ENCODE measurements at regions not wholly inside any gene's neighbourhood (a gene's known extent, or its start where the extent isn't known, plus 50 kb on each side); places are given as distances from the start of the nearest gene placed in this dataset.
"Not testable (repeated sequence)": the region's sequence is repeated elsewhere in the genome, so short reads cannot be mapped to it uniquely, and the experiment has no call there.

DNA sequence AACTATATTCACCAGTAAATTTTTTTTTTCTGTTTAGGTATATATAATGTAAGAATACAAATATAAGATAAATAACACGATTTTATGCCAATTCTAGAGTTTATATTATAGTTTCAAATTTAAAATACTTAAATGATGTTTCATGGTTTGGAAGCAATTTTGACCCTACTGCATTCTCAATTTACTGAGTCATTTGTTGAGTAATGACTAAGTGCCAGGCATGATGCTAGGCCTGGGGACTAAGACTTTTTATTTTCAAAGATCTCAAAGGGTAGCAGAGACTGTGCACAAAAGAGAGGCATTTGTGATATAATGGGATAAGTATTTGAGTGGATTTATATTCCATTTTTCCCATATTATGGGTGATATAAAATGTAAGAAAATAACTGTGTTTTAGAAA, 78.9 kb upstream of the SMIM30 start:
- no peak overlapping the region for H3K4me3 ChIP-seq (ENCODE audit: low read depth, low read length)
- no peaks in the 10 kb centered on the region for H3K36me3 ChIP-seq (ENCODE audit: insufficient read depth)
- no peaks in the 10 kb centered on the region for H3K4me1 ChIP-seq (ENCODE audit: insufficient read depth)
- 43% methylated on average over 1 of the region's 1 CpG for WGBS
- DNase-seq (ENCODE audit: extremely low spot score), result no peak
- H3K27ac ChIP-seq (ENCODE audit: low read depth), result no peak overlapping the region

GRCh38 chr7:113188396-113188795, 70.0 kb upstream of the SMIM30 start:
- WGBS, result 55% methylated on average over 4 of the region's 4 CpGs
- no peak for DNase-seq (ENCODE audit: extremely low spot score)
- no peak overlapping the region for H3K27ac ChIP-seq (ENCODE audit: low read depth)
- H3K4me1 ChIP-seq (ENCODE audit: insufficient read depth), result no peaks in the 10 kb centered on the region
- no peak overlapping the region for H3K4me3 ChIP-seq (ENCODE audit: low read depth, low read length)
- no peaks in the 10 kb centered on the region for H3K36me3 ChIP-seq (ENCODE audit: insufficient read depth)

DNA sequence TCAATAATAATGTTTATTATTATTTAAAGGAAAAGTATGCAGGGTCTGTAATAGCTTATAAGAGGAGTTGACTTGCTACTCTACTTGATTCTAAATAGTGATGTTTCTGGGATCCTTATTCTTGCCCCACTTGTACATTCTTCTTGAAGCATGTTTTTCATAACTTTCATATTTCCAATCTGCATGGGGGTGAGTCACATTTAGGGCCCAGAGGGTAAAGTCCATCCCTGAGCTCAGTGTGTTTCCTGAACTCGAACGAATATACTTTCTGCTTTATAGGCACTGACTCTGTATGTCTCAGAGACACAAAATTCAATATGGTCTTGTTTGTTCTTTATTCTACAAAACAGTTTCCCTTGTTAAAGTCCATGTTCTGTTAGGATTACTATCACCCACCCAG, 61.0 kb upstream of the SMIM30 start:
- H3K4me1 ChIP-seq (ENCODE audit: insufficient read depth), result no peaks in the 10 kb centered on the region
- H3K36me3 ChIP-seq (ENCODE audit: insufficient read depth), result no peaks in the 10 kb centered on the region
- WGBS, result 88% methylated on average over 2 of the region's 2 CpGs
- no peak for DNase-seq (ENCODE audit: extremely low spot score)
- H3K27ac ChIP-seq (ENCODE audit: low read depth), result no peak overlapping the region
- no peak overlapping the region for H3K4me3 ChIP-seq (ENCODE audit: low read depth, low read length)

DNA sequence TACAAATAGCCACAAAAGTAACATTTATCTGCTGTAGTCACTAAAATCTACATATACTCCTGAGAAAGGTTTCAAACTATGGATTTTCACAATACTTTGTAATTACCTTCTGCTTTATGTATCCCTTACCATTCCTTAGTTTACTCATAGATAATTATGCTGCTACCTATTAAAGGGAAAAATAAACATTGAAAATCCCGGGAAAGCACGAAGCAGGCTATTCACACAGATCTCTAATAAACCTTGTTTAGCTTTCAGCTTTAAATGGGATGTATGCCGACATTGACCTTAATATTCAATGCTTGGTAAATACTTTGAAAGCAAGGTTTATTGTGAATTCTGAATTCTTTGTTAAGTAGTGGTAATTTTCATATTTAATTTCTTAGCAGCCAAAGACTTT, 58.5 kb upstream of the SMIM30 start:
- DNase-seq (ENCODE audit: extremely low spot score), result no peak
- WGBS, result 70% methylated on average over 3 of the region's 3 CpGs
- no peaks in the 10 kb centered on the region for H3K4me1 ChIP-seq (ENCODE audit: insufficient read depth)
- H3K36me3 ChIP-seq (ENCODE audit: insufficient read depth), result no peaks in the 10 kb centered on the region
- no peak overlapping the region for H3K4me3 ChIP-seq (ENCODE audit: low read depth, low read length)
- H3K27ac ChIP-seq (ENCODE audit: low read depth), result no peak overlapping the region

DNA sequence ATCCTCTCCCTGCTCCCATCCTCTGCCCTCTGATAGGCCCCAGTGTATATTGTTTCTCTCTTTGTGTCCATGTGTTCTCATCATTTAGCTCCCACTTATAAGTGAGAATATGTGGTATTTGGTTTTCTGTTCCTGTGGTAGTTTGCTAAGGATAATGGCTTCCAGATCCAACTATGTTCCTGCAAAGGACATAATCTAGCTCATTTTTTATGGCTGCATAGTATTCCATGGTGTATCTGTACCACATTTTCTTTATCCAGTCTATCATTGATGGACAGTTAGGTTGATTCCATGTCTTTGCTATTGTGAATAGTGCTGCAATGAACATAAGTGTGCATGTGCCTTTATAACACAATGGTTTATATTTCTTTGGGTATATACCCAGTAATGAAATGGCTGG, 57.8 kb upstream of the SMIM30 start:
- H3K4me3 ChIP-seq (ENCODE audit: low read depth, low read length); H3K36me3 ChIP-seq (ENCODE audit: insufficient read depth); H3K4me1 ChIP-seq (ENCODE audit: insufficient read depth); DNase-seq (ENCODE audit: extremely low spot score); H3K27ac ChIP-seq (ENCODE audit: low read depth): not testable (repeated sequence)

- 98% methylated on average over 1 of the region's 1 CpG for WGBS
- Histone ChIP-seq H3K27ac (ENCODE audit: low read depth) (no peak overlapping the region), H3K4me1 (ENCODE audit: insufficient read depth) (no peaks in the 10 kb centered on the region), H3K36me3 (ENCODE audit: insufficient read depth) (no peaks in the 10 kb centered on the region), H3K4me3 (ENCODE audit: low read depth, low read length) (no peak overlapping the region)
- no peak for DNase-seq (ENCODE audit: extremely low spot score)
Measured at GRCh38 chr7:113175525-113176104, 57.3 kb upstream of the SMIM30 start.

- H3K36me3 ChIP-seq (ENCODE audit: insufficient read depth), result no peaks in the 10 kb centered on the region
- no peaks in the 10 kb centered on the region for H3K4me1 ChIP-seq (ENCODE audit: insufficient read depth)
- no peak overlapping the region for H3K27ac ChIP-seq (ENCODE audit: low read depth)
- no peak overlapping the region for H3K4me3 ChIP-seq (ENCODE audit: low read depth, low read length)
- 94% methylated on average over 11 of the region's 11 CpGs for WGBS
- no peak for DNase-seq (ENCODE audit: extremely low spot score)
Measured at GRCh38 chr7:113172726-113173125, 54.4 kb upstream of the SMIM30 start.

DNA sequence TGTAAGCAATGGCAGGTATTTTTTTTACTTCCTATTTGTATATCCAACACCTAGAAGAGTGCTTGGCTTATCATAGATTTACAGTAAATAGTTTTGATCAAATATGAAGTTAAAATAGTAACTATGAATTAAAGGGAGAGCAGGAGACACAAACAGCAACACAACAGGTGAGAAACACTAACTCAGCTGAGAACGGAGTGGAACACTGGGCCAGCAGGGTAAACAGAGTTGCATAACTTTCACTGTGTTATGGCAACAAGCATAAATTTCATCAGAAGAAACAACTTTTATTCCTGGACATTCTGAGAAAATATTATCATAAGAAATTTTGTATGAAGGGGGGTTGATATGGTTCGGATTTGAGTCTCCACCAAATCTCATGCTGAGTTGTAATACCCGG, 52.2 kb upstream of the SMIM30 start:
- 70% methylated on average over 3 of the region's 3 CpGs for WGBS
- Histone ChIP-seq H3K36me3 (ENCODE audit: insufficient read depth) (no peaks in the 10 kb centered on the region), H3K4me3 (ENCODE audit: low read depth, low read length) (no peak overlapping the region), H3K27ac (ENCODE audit: low read depth) (no peak overlapping the region), H3K4me1 (ENCODE audit: insufficient read depth) (no peaks in the 10 kb centered on the region)
- DNase-seq (ENCODE audit: extremely low spot score), result no peak

Measured in urinary bladder (tissue), 3 donors.